Transverse colon (tissue), 4 donors: ENCODE measurements at regions not wholly inside any gene's neighbourhood (a gene's known extent, or its start where the extent isn't known, plus 50 kb on each side); places are given as distances from the start of the nearest gene placed in this dataset.

ENCODE experiments used
- EP300 ChIP-seq: sonication (generic); formaldehyde crosslinking; IDR thresholded peaks from one replicate; pipeline ENCODE4 v1.6.1; 2017; ENCODE audit warnings: antibody characterized with exemption, low read depth
- POLR2A ChIP-seq: fragments of 450-650 bp; IDR thresholded peaks from one replicate; pipeline ENCODE4 v1.6.1; 2016; ENCODE audit warnings: antibody characterized with exemption, mild to moderate bottlenecking, moderate library complexity
- POLR2AphosphoS5 ChIP-seq, 3 donors: sonication (generic); formaldehyde crosslinking; IDR thresholded peaks; one replicate each; pipeline ENCODE4 v1.6.1; 2016; ENCODE audit warnings: antibody characterized with exemption in 3 of 3
- TF ChIP-seq, protein P1 (sequence below), 5 experiments: fragments of 200-600 bp in 3 of 5; fragments of 450-650 bp in 2 of 5; sonication (generic) in 3 of 5; IDR thresholded peaks; 1 replicate in 2 of 5; 2 replicates in 3 of 5; pipeline ENCODE4 v1.5.1; 2016 to 2017; ENCODE audit warnings: antibody characterized with exemption in 5 of 5, inconsistent platforms in 3 of 5, mild to moderate bottlenecking in 2 of 5, moderate library complexity in 1 of 5

DNA sequence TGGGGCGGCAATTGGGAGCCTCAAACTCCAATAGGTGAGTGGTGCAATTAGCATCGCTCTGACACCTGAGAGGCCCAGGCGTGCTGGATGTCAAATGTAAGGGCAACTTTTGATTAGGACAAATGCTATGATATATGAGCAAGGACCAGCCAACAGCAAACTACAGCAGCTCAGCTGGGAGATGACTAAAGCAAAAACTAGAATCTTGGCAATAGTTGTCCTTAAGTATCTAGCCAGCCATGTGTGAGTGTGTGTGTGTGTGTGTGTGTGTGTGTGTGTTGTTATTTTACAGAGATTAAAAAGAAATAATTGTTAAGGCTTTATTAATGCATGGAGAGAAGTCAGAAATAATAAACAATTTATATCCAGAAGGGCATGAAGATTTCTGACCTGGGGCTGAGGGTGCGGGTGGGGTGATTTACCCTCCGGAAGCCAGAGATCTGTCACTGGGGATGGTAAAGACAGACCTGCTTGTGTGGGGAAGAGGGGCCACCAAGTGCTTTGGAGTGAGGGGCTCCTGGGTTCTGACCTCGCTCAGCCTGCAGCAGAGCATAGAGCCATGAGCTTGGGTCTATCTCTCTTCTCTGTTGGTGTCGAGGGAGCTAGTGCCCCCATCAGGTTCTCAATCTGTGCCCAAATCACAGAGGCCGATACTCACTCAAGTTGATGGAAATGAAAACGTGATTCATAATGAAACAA, 77.3 kb downstream of the EMX2 start:
- TF ChIP-seq, protein P1, sequence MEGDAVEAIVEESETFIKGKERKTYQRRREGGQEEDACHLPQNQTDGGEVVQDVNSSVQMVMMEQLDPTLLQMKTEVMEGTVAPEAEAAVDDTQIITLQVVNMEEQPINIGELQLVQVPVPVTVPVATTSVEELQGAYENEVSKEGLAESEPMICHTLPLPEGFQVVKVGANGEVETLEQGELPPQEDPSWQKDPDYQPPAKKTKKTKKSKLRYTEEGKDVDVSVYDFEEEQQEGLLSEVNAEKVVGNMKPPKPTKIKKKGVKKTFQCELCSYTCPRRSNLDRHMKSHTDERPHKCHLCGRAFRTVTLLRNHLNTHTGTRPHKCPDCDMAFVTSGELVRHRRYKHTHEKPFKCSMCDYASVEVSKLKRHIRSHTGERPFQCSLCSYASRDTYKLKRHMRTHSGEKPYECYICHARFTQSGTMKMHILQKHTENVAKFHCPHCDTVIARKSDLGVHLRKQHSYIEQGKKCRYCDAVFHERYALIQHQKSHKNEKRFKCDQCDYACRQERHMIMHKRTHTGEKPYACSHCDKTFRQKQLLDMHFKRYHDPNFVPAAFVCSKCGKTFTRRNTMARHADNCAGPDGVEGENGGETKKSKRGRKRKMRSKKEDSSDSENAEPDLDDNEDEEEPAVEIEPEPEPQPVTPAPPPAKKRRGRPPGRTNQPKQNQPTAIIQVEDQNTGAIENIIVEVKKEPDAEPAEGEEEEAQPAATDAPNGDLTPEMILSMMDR (IDR thresholded peaks at IDR 0.05) = no peak
- TF ChIP-seq POLR2AphosphoS5 (IDR thresholded peaks at IDR 0.05) (no peak), POLR2A (no peak), EP300 (no peak)
